Panc1 (cell line): ENCODE measurements at regions not wholly inside any gene's neighbourhood (a gene's known extent, or its start where the extent isn't known, plus 50 kb on each side); places are given as distances from the start of the nearest gene placed in this dataset.

Experiments used
- POLR2AphosphoS5 ChIP-seq: IDR thresholded peaks from 2 replicates; pipeline ENCODE4 v1.6.1; 2012; ENCODE audit warnings: mild to moderate bottlenecking, low read depth, low read length, moderate library complexity
- TCF7L2 ChIP-seq: IDR thresholded peaks from 2 replicates; pipeline ENCODE4 v1.6.1; 2011; ENCODE audit warnings: mild to moderate bottlenecking, low read depth, low read length, inconsistent platforms

- TF ChIP-seq TCF7L2 = no peak
- TF ChIP-seq POLR2AphosphoS5 = no peak
Observed at GRCh38 chr11:96465512-96465911, 75.7 kb downstream of the JRKL start.
